ENCODE measurements at regions not wholly inside any gene's neighbourhood (a gene's known extent, or its start where the extent isn't known, plus 50 kb on each side); places are given as distances from the start of the nearest gene placed in this dataset.
"Not testable (repeated sequence)": the region's sequence is repeated elsewhere in the genome, so short reads cannot be mapped to it uniquely, and the experiment has no call there.

DNA sequence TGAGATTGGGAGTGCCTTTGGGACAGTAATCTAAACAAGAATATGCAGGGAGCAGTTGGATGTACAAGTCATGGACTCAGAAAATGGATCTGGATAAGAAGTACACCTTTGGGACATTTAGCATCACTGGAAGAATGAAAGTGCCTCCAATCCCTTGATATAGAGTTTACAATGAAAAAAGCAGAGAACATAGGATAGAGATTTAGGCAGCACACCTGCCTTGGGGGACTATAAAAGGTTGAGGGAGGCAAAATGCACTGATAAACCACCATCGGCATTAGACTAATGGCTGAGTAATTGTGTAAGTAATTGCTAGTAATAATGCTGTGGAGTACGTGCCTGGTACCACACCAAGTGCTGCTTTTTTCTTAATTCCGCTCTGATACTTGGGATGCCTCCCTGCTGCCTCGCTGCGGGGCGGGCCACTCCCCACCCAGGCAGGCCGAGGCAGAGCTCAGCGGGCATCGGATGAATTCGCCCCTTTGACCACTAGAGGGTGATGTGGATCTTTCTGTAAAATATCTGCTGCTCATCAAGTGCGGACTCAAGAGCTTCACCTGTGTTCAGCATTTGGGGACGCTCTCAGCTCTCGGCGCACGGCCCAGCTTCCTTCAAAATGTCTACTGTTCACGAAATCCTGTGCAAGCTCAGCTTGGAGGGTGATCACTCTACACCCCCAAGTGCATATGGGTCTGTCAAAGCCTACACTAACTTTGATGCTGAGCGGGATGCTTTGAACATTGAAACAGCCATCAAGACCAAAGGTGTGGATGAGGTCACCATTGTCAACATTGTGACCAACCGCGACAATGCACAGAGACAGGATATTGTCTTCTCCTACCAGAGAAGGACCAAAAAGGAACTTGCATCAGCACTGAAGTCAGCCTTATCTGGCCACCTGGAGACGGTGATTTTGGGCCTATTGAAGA, 99.9 kb downstream of the ANKRD18B start:
- DNase-seq = peak; percentile 92

- DNase-seq = not testable (repeated sequence)
These were observed 104.3 kb downstream of the ANKRD18B start for GRCh38 chr9:33628318-33628717.

DNA sequence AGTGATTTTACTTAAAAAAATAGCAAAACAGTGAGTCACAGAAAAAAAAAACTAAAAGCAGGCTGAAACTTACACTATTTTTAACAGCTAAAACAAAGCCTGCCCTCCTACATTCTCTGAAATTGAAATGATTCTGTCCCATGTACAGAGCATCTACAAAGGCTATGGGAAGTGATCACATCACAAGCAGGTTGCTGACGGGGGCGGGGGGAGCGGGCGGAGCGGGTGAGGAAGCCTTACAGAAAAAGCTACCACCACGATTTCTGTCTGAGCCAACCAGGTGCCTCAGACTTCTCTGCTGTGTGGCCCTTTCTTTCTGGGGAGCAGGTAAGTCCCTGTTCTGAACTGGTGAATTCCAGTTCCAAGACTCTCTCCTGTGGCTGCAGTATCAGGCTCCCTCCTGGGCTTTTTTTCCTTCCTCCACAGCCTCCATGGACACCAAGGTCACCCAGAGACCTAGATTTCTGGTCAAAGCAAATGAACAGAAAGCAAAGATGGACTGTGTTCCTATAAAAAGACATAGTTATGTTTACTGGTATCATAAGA, 104.9 kb downstream of the ANKRD18B start:
- no peak for DNase-seq

DNA sequence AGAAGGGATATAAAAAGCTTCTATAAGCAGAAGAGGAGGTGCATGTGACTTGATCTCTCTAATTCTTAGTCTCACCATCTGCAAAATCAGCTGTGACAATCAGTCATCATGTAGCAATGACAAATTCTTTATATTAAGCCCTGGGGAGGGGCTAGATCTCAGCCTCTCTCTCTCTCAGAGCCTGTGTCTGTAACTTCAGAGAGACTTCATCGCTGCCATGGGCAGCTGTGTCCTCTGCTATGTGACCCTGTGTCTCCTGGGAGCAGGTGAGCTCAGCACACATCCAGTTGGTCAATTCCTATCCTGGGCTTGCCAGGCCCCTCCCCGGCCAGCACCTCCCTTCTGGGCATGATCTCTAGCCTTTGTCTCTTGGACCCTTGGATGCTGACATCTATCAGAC, 109.6 kb downstream of the ANKRD18B start:
- no peak for DNase-seq

- DNase-seq = peak; percentile 46
These were observed 113.8 kb downstream of the ANKRD18B start for GRCh38 chr9:33637881-33638280.

DNA sequence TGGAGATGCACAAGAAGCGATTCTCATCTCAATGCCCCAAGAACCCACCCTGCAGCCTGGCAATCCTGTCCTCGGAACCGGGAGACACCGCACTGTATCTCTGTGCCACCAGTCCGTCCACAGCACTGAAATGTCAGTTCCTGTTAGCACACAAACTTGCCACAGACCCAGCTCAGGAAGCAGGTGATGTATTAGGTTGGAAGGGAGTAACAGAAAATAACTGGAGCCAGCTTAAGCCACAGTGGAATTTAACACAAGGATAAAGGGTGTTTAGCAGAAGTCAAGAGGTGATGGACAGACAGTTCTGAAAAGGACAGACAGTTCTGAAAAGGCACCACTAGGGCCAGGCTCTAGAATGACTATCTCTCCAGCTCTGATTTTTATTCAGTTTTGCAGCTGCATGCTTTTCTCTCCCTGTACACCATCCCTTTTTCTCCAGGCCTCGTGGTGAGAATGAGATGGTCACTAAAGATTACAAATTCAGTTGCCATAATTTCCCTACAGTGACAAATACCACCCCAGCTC, 114.4 kb downstream of the ANKRD18B start:
- no peak for DNase-seq

- DNase-seq = no peak
These were observed 121.7 kb downstream of the ANKRD18B start for GRCh38 chr9:33645706-33646105.

DNA sequence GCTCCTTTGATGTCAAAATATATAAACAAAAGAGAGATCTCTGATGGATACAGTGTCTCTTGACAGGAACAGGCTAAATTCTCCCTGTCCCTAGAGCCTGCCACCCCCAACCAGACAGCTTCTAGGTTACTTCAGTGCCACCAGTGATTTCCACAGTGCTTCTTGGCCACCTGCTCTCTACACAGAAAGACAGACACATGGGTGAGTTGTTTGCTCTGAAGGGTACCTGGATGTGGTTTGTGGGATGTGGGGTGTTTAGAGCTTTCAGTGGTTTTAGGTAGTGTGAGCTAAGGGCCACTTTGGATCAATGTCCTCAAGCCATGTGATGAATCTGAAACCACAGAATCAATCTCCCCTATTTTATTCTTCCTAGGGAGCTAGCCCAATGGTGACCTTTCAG, 125.4 kb downstream of the ANKRD18B start:
- peak; percentile 19 for DNase-seq

GRCh38 chr9:33651125-33651524, 127.1 kb downstream of the ANKRD18B start:
- no peak for DNase-seq

DNA sequence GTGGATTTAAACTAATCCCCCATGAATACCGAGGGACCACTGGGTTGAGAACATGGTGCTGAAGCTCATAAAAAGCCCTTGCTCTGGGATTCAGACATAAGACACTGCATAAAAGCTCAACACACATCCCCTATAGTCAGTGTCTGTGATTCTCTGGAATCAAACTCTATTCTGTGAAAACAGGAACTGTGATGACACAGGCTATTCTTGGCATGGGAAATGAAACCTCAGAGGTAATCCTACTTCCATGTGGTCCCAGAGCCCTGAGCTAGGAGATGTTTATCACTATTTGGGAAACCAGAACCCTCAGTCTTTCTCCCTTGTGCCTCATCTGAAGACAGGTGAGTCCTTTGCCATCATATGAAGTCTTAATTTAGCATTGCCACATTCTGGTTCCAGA, 135.4 kb upstream of the PRSS3 start:
- DNase-seq = no peak

DNA sequence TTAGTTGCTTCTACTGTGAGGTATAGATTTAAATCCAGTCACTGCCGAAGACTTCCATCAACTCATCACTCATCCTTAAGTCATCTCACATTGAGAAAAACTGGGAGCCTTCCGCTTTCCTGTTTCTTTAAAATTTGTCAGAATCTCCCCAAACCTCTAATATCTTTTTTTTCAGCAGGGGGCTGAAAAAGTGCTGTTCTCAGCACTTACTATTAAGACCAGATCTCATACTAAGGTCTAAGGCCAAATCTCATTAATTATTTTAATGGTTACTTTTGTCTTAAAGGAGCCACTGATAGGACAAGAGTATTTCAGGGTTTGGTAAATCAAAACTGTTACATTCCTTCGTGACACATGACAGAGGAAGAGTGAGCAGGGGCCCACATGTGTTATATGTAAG, 134.6 kb upstream of the PRSS3 start:
- DNase-seq = no peak

GRCh38 chr9:33661176-33661575, 134.2 kb upstream of the PRSS3 start:
- DNase-seq = no peak

DNA sequence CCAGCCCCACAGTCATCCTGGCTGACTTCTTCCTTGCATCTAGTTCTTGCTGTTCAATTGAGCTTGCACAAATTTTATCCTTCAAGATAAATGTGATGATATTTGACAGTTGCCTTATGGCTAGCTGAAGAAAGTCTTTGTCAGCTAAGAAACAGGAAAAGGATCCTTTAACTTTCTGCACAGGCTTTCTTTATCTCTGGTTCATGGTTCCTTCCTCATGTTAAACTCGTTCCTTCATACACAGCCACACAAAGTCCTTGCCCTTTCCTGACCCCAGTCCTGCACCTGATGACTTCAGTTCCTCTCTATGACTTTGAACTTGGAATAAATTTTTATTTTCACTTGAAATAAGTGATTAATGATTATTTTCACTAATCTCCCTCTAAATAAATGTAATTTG, 132.5 kb upstream of the PRSS3 start:
- no peak for DNase-seq

DNA sequence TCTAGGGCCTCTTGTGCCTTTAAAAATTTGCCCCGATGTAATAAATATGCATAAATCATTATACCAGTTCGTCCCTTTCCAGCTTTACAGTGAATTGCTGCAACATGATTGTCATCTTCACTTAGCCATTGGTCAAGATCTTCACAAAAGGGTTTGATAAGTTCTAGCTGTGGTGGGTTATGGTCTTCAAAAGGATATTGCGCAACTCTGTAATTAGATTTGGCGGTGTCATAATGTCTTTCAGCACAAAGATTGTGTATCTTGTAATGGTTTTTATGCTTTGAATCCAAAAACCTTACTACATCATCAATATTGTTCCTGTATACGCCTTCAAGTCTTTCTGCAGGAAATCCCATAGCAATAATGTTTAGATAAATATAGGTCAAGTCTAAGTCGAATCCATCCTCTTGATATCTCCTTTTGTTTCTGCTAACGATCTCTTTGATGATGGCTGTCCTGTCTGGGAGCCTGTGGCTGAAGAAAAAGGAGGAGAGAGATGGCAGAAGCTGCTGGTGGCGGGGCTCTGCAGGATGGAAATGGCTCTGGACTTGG, 119.1 kb upstream of the PRSS3 start:
- not testable (repeated sequence) for DNase-seq

DNA sequence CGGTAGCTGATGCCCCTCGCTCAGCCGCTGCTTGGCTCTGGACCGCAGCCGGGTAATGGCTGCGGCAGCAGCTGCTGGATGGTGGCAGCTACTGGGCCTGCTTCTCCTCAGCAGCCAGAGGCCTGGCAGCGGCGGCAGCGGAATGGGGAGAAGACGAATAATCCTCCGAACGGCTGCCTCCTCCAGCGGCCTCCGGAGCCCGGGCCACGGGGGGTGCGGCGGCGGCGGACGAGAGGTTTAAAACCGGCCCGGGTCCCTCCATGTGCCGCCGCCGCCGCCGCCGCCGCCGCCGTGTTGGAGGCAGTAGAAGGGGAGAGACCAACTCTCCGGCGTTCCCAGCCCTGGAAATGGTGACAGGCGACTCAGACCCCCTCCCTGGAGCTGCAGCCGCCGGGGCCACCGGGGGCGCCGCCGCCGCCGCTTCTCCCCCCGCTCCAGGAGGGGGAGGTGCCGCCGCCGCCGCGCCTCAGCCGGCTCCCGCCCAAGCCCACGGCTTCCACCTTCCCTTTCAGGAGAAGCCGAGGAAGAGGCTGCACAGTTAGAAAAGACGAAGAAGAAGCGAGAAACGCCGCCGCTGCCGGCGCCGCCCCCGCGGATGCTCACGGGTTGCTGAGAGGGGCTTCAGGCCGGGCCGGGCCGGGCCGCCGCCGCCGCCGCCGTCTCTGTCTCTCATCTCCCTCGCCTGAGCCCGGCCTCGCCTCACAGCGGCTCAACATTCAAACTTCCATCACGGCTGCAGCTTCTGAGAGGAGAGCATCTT, 118.4 kb upstream of the PRSS3 start:
- peak; percentile 10 for DNase-seq

DNA sequence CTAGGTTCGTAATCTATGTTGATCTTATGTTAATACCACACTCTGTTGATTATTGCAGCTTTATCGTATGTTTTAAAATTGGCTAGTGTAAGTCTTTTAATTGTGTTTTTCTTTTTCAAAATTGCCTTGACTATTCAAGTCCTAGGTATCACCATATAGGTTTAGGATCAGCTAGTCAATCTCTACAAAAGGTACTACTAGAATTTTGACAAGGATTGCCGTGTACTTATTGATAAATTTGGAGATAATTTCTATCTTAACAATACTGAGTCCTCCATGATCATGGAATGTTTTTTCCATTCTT, 117.9 kb upstream of the PRSS3 start:
- DNase-seq = no peak

DNA sequence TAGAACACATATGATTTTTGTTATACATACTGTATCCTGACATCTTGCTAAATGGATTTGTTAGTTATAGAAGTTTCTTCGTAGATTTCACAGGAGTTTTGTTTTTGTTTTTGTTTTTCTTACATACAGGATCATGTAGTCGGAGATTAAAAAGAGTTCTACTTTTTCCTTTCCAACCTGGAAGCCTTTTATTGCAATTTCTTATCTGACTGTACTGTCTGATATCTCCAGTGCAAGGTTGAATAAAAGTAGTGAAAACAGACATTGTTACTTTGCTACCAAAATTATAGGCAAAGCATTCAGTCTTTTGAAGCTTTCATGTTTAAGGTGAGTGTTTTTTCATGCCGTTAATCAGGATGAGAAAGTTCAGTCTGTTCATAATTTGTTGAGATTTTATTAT, 117.4 kb upstream of the PRSS3 start:
- no peak for DNase-seq

GRCh38 chr9:33682551-33682950, 112.8 kb upstream of the PRSS3 start:
- DNase-seq = no peak

DNA sequence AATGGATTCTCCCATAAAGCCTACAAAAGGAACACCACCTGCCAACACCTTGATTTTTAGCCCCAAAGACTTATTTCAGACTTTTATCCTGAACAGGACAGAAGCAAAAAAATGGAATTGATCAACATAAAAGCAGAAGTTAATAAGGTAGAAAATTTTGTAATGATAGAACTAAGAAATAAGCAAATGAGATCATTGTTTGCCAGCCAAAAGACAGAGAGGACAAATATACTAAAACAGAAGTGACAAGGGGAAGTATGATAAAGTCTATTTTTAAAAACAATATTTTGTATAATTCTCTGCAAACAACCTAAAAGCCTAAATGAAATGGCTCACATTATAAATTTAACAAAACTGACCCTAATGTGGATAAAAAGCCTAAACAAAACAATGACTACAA, 110.5 kb upstream of the PRSS3 start:
- no peak for DNase-seq

DNA sequence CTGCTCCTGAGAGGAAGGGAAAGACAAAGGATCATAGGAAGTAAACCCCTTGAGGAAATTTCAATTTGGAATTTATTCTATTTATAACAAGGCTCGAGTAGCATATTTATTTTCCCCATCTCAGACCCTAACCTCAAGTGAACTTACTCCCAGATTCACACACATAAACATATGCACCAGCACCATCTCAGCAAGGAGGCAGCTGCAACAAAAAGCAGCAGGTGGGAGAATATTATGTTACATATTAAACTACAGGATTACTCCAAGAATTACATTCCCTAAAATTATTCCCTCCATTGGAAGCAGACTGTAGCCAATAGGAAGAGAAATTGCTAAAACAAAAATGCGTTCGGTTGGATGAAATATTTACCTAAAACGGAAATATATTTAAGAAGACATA, 108.4 kb upstream of the PRSS3 start:
- DNase-seq = peak; percentile 35

GRCh38 chr9:33687779-33688178, 107.6 kb upstream of the PRSS3 start:
- DNase-seq = peak; percentile 26

- no peak for DNase-seq
These were observed 105.0 kb upstream of the PRSS3 start for GRCh38 chr9:33690143-33690933.

DNA sequence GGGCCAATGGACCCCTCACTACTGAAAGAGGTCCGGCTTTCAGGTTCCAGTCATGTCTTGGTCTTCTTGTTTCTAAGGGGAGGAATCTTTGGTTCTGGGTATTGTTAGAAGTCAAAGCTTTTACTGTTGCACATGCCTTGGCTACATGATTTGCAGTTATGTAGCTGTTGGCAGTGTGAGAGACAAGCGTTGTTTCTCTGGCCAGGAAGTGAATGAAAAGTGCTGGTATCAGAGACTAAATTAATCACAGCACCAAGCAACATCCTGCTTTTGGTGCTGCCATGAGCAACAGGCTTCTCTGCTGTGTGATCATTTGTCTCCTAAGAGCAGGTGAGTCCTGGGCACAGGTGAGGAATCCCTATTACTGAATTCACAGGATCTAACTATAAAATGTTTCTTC, 100.1 kb upstream of the PRSS3 start:
- no peak for DNase-seq
